NCI-H748 treated with DMSO at 0.1 percent for 48 hours (cell line): ENCODE measurements at regions not wholly inside any gene's neighbourhood (a gene's known extent, or its start where the extent isn't known, plus 50 kb on each side); places are given as distances from the start of the nearest gene placed in this dataset.
"Not testable (repeated sequence)": the region's sequence is repeated elsewhere in the genome, so short reads cannot be mapped to it uniquely, and the experiment has no call there.

Source experiments
- DNase-seq: peaks from one replicate; lab custom pipeline; 2025; lab: John Stamatoyannopoulos, UW

DNA sequence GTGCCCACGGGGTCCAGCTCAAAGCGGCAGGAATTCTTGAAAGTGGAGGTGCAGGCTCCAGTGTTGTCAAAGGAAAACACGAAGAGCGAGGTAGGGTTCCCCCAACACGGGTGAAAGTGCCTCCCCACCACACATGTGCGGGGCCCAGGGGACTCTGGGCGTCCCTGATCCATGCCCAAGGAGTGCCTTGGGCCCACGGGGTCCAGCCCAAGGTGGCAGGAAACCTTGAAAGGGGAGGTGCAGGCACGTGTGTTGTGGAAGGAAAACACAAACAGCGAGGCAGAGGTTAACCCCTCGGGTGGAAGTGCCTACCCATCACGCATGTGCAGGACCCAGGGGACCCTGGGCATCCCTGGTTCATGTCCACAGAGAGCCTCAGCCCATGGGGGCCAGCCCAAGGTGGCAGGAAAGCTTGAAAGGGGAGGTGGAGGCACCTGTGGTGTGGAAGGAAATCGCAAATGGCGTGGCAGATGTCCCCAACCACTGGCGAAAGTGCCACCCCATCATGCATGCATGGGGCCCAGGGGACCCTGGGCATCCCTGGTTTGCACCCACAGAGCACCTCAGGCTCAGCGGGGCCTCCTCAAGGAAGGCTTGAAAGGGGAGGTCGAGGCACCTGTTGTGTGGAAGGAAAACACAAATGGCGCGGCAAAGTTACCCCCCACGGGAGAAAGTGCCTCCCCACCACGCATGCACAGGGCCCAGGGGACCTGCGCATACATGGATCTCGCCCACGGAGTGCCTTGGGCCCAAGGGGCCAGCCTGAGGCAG lies 584.6 kb downstream of the ALG10 start:
- no peak for DNase-seq

DNA sequence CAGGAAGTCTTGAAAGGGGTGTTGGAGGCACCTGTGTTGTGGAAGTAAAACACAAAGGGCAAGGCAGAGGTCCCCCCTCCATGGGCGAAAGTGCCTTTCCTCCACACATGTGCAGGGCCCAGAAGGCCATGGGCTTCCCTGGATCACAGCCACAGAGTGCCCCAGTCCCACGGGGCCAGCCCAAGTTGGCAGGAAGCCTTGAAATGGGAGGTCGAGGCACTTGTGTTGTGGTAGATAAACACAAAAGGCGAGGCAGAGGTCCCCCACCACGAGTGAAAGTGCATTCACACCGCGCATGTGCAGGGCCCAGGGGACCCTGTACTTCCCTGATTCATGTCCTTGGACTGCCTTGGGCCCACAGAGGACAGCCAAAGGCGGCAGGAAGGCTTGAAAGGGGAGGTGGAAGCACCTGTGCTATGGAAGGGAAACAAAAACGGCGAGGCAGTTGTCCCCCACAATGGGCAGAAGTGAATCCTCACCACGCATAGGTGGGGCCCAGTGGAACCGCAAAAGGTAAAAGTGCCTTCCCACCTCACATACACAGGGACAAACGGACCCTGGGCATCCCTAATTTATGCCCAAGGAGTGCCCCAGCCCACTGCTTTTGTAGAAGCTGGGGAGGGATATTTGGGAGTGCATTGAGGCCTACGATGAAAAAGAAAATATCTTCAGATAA lies 585.4 kb downstream of the ALG10 start:
- no peak for DNase-seq

DNA sequence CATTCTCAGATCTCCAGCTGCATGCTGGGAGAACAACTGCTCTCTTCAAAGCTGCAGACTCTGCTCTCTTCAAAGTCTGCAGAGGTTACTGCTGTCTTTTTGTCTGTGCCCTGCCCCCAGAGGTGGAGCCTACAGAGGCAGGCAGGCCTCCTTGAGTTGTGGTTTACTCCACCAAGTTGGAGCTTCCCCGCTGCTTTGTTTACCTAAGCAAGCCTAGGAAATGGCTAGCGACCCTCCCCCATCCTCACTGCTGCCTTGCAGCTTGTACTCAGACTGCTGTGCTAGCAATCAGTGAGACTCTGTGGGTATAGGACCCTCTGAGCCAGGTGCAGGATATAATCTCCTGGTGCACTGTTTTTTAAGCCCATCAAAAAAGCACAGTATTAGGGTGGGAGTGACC lies 591.7 kb downstream of the ALG10 start:
- DNase-seq = not testable (repeated sequence)

DNA sequence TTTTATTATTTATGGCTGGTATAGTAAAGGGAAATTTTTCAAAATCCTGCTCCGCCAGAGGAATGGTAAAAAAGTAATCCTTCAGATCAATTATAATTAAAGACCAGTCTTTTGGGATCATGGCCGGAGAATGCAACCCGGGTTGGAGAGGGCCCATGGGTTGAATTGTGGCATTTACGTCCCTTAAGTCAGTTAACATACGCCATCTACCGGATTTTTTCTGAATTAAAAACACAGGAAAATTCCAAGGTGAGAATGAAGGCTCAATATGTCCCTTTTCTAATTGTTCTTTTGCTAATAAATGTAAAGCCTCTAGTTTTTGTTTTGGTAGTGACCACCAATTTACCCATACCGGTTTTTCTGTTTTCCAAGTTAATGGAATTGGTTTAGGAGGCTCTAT lies 602.8 kb downstream of the ALG10 start:
- peak; percentile 54 for DNase-seq

DNA sequence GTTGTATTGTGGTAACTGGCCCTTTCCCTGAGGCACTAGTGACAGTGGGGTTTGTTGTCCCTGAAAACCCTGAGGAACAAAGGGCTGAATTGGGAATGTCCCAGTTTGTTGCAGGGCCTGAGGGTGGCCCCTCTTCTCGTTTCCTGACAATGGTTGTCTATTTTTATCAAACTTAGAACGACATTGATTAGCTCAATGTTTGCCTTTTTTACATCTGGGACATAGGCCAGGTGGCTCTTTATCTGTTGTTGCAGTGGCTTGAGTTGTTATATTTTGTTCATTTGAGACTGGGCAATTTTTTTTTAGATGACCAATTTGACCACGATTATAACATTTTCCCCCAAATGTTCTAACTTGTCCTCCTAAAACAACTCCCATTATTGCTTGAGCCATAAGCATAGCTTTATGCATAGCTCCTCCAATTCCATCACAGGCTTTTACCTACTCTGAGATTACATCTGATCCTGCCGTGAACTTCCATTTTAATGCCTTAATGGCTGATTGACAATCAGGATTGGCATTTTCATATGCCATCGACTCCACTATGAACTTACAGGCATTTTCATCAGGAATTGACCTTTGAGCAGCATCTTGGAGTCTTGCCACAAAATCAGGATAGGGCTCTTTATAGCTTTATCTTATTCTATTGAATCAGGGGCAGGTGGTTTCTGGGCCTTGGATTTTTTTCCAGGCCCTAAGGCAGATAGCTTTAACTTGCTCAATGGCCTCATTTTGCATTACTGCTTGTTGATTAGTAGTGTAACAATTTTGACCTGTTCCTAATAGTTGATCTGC lies 604.3 kb downstream of the ALG10 start:
- DNase-seq = no peak
